ENCODE measurements at regions not wholly inside any gene's neighbourhood (a gene's known extent, or its start where the extent isn't known, plus 50 kb on each side); places are given as distances from the start of the nearest gene placed in this dataset.
"Not testable (repeated sequence)": the region's sequence is repeated elsewhere in the genome, so short reads cannot be mapped to it uniquely, and the experiment has no call there.

GRCh38 chr7:131687296-131687695 lies 130.9 kb upstream of the PODXL start:
- Histone ChIP-seq H3K4me1 (peaks cover 0 to 13% (median 0%) of the 10 kb centered on the region in 4 donors), H3K9me3 (no peaks in the 10 kb centered on the region), H3K27me3 (peaks cover 0 to 46% of the 10 kb centered on the region in 2 donors), H3K36me3 (no peaks in the 10 kb centered on the region), H3K27ac (no peak overlapping the region), H3K4me3 (no peak overlapping the region)
- DNase-seq (ENCODE audit: low spot score in 2 of 2) = no peak
- WGBS, 2 donors = 73 to 79% methylated on average over 9 of the region's 9 CpGs
- TF ChIP-seq EP300 (IDR thresholded peaks at IDR 0.05) (no peak), POLR2A (IDR thresholded peaks at IDR 0.05) (no peak), CTCF (IDR thresholded peaks at IDR 0.05) (no peak)

GRCh38 chr7:131686833-131687232 lies 130.4 kb upstream of the PODXL start:
- TF ChIP-seq CTCF (IDR thresholded peaks at IDR 0.05) = no peak
- TF ChIP-seq POLR2A (IDR thresholded peaks at IDR 0.05) = no peak
- no peak for TF ChIP-seq EP300 (IDR thresholded peaks at IDR 0.05)
- H3K4me1 ChIP-seq = peaks cover 0 to 9% (median 0%) of the 10 kb centered on the region in 4 donors
- peaks cover 0 to 41% of the 10 kb centered on the region in 2 donors for H3K27me3 ChIP-seq
- no peaks in the 10 kb centered on the region for H3K36me3 ChIP-seq
- H3K27ac ChIP-seq = no peak overlapping the region
- no peaks in the 10 kb centered on the region for H3K9me3 ChIP-seq
- DNase-seq (ENCODE audit: low spot score in 2 of 2) = no peak
- no peak overlapping the region for H3K4me3 ChIP-seq

GRCh38 chr7:131683536-131684125 lies 127.2 kb upstream of the PODXL start:
- 77 to 78% methylated on average over 5 of the region's 5 CpGs for WGBS, 2 donors
- TF ChIP-seq CTCF (IDR thresholded peaks at IDR 0.05) (no peak), EP300 (IDR thresholded peaks at IDR 0.05) (no peak), POLR2A (IDR thresholded peaks at IDR 0.05) (no peak)
- Histone ChIP-seq H3K27me3 (peaks cover 0 to 17% of the 10 kb centered on the region in 2 donors), H3K27ac (no peak overlapping the region), H3K9me3 (no peaks in the 10 kb centered on the region), H3K4me1 (no peaks in the 10 kb centered on the region), H3K4me3 (no peak overlapping the region), H3K36me3 (no peaks in the 10 kb centered on the region)
- no peak for DNase-seq (ENCODE audit: low spot score in 2 of 2)

GRCh38 chr7:131681961-131682360 lies 125.5 kb upstream of the PODXL start:
- Histone ChIP-seq H3K9me3 (no peaks in the 10 kb centered on the region), H3K4me1 (no peaks in the 10 kb centered on the region), H3K4me3 (no peak overlapping the region), H3K36me3 (no peaks in the 10 kb centered on the region), H3K27me3 (peaks cover 0 to 17% of the 10 kb centered on the region in 2 donors), H3K27ac (no peak overlapping the region)
- 0 to 50% methylated on average over 1 of the region's 1 CpG for WGBS, 2 donors
- TF ChIP-seq EP300 (IDR thresholded peaks at IDR 0.05) (no peak), POLR2A (IDR thresholded peaks at IDR 0.05) (no peak)
- DNase-seq (ENCODE audit: low spot score in 2 of 2) = no peak

- H3K4me3 ChIP-seq; H3K9me3 ChIP-seq; H3K4me1 ChIP-seq; H3K27ac ChIP-seq; H3K36me3 ChIP-seq; DNase-seq (ENCODE audit: low spot score in 2 of 2): not testable (repeated sequence)
- H3K27me3 ChIP-seq = peaks cover 0 to 12% of the 10 kb centered on the region in 2 donors
- WGBS, 2 donors = 77 to 86% methylated on average over 8 of the region's 8 CpGs
Observed at GRCh38 chr7:131679071-131679470, 122.6 kb upstream of the PODXL start.

- 96 to 100% methylated on average over 2 of the region's 2 CpGs for WGBS, 2 donors
Observed at GRCh38 chr7:131676850-131677249, 120.4 kb upstream of the PODXL start.

GRCh38 chr7:131674131-131674530 lies 117.7 kb upstream of the PODXL start:
- no peak for DNase-seq (ENCODE audit: low spot score in 2 of 2)
- Histone ChIP-seq H3K36me3 (no peaks in the 10 kb centered on the region), H3K4me3 (no peak overlapping the region), H3K27ac (no peak overlapping the region), H3K9me3 (no peaks in the 10 kb centered on the region), H3K27me3 (peaks cover 0 to 6% of the 10 kb centered on the region in 2 donors), H3K4me1 (no peaks in the 10 kb centered on the region)
- WGBS, 2 donors = 37 to 56% methylated on average over 3 of the region's 3 CpGs
- TF ChIP-seq POLR2A (IDR thresholded peaks at IDR 0.05) = no peak
- TF ChIP-seq EP300 (IDR thresholded peaks at IDR 0.05) = no peak
- no peak for TF ChIP-seq CTCF (IDR thresholded peaks at IDR 0.05)

More at GRCh38 chr7:131676850-131677249, 120.4 kb upstream of the PODXL start:
- H3K4me1 ChIP-seq; H3K36me3 ChIP-seq; H3K4me3 ChIP-seq; DNase-seq (ENCODE audit: low spot score in 2 of 2); H3K9me3 ChIP-seq; H3K27ac ChIP-seq; H3K27me3 ChIP-seq: not testable (repeated sequence)
